ENCODE measurements at regions not wholly inside any gene's neighbourhood (a gene's known extent, or its start where the extent isn't known, plus 50 kb on each side); places are given as distances from the start of the nearest gene placed in this dataset.
"Not testable (repeated sequence)": the region's sequence is repeated elsewhere in the genome, so short reads cannot be mapped to it uniquely, and the experiment has no call there.

- DNase-seq (ENCODE audit: low read depth) = not testable (repeated sequence)
Measured at GRCh38 chr5:111819028-111819427, 62.0 kb upstream of the NREP start.

DNA sequence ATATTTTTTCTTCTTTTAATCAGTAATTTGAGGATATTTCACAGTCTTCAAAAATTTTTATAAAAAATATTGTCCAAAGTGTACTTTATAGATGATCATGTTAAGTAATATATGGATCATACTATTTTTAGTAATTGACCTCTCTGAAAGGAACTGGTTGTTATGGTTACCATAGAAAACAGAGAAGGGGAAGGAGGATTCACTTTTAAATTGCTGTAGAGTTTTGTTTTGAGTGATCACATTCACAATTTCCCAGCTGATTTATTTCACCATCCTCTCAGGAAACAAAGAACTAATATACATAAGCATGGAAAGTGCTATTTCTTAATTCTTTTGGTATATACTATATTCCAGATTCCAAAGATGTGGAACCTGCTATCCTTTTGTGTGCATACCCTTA, 56.5 kb upstream of the NREP start:
- DNase-seq (ENCODE audit: low read depth) = no peak

DNA sequence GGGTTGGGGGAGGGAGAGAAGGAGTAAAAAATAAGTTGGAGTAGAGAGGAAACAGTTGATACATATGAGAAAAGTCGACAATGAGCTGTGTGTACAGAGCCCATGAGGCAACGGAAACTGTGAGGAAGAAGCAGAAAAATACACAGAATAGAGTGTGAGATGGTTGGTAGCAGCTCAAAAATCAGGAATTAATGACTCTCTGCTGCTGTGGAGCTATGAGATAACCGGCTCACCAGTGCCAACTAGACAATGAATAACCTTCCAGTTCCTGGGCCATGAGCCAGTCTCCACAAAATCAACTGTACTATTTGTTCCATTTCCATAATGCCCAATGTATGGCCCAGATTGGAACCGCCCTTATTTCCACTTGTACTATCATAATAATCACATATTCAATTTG, 53.1 kb upstream of the NREP start:
- DNase-seq (ENCODE audit: low read depth) = no peak

Data from iris pigment epithelial cell (primary cell).